Colonic mucosa (tissue), 4 donors: ENCODE measurements at regions not wholly inside any gene's neighbourhood (a gene's known extent, or its start where the extent isn't known, plus 50 kb on each side); places are given as distances from the start of the nearest gene placed in this dataset.
"Not testable (repeated sequence)": the region's sequence is repeated elsewhere in the genome, so short reads cannot be mapped to it uniquely, and the experiment has no call there.

Experiments
- DNase-seq: peaks from one replicate; pipeline ENCODE4 v3.0.0-alpha.2; 2020
- H3K27ac ChIP-seq: fragments of 200-600 bp; one replicate; pipeline ENCODE4 v1.8.0; 2021
- H3K27me3 ChIP-seq: fragments of 200-600 bp; one replicate; pipeline ENCODE4 v1.8.0; 2021
- H3K36me3 ChIP-seq: fragments of 200-600 bp; one replicate; pipeline ENCODE4 v1.8.0; 2021
- H3K4me1 ChIP-seq: fragments of 200-600 bp; one replicate; pipeline ENCODE4 v1.8.0; 2021; ENCODE audit warnings: mild to moderate bottlenecking
- H3K4me3 ChIP-seq: fragments of 200-600 bp; one replicate; pipeline ENCODE4 v1.8.0; 2021
- H3K9ac ChIP-seq, 2 donors: one replicate each; pipeline ENCODE4 v1.7.0; 2013; ENCODE audit warnings: control low read depth in 2 of 2, low read depth in 2 of 2, low read length in 2 of 2
- H3K9me3 ChIP-seq: fragments of 200-600 bp; one replicate; pipeline ENCODE4 v1.8.0; 2021
- CTCF ChIP-seq: fragments of 200-600 bp; IDR thresholded peaks from one replicate; pipeline ENCODE4 v1.8.0; 2022; ENCODE audit warnings: antibody characterized with exemption, mild to moderate bottlenecking
- intact Hi-C: fragments of 100-400 bp; cut with DNase I; formaldehyde crosslinking; loops from one replicate; pipeline ENCODE4 v1.14.1; 2022
- donor health status: healthy.
- donor health status: DM: no; HTN: no; CAD: no.
- donor health status: DM: no; HTN: no; CAD: no.

- H3K4me1 ChIP-seq, H3K9ac ChIP-seq, H3K27me3 ChIP-seq, intact Hi-C loops, DNase-seq, H3K4me3 ChIP-seq, H3K27ac ChIP-seq, H3K36me3 ChIP-seq, H3K9me3 ChIP-seq: not testable (repeated sequence)
Measured at GRCh38 chr4:69013933-69014332, 62.3 kb upstream of the UGT2A3 start.

DNA sequence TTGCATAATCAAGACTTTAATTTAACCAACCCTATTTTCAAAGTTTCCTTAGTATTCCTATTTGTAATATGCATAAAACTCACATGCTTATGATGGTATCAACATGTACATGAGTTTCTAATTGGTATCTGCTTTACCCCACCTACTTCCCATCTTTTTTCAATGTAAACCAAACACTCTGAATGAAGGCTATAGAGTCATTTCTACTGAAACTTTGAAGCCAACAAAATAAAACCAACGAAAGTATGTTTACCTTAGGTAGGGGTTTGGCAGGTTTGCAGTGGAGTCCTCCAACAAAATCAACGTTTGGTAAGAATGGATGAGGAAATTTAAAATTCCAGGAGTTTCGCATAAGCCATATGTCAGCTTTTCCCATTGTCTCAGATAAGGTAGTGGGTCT, 66.4 kb upstream of the UGT2A3 start:
- intact Hi-C loops, H3K36me3 ChIP-seq: not testable (repeated sequence)

GRCh38 chr4:69019538-69020461, 68.2 kb upstream of the UGT2A3 start:
- not testable (repeated sequence) for H3K27me3 ChIP-seq, DNase-seq, H3K36me3 ChIP-seq, H3K4me1 ChIP-seq, H3K9ac ChIP-seq, H3K4me3 ChIP-seq, H3K9me3 ChIP-seq, H3K27ac ChIP-seq
- intact Hi-C loops = loop anchor here (10.0 kb wide), 1 partner anchor 525 kb away; no protein-coding TSS in a partner anchor

More for the DNA sequence above, 66.4 kb upstream of the UGT2A3 start:
- H3K27me3 ChIP-seq, H3K27ac ChIP-seq, H3K9ac ChIP-seq, H3K9me3 ChIP-seq, DNase-seq, H3K4me3 ChIP-seq, H3K4me1 ChIP-seq: not testable (repeated sequence)

DNA sequence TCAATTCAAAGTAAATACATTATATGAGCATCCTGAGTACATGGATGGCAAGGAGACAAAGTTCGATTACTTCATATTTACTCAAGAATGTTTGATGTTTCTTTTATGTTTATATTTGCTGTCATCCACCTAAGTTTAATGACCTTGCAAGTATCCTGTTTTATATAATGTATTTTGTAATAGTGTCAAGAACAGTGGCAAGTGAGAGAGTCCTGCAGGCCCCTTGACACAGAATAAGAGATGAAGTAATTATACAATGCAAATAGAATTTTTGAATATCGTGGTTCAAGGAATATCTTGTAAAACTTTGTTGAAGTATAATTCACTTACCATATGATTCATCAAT, 68.8 kb upstream of the UGT2A3 start:
- not testable (repeated sequence) for H3K9ac ChIP-seq, H3K27ac ChIP-seq, DNase-seq, H3K9me3 ChIP-seq, H3K27me3 ChIP-seq, H3K4me1 ChIP-seq, H3K36me3 ChIP-seq, H3K4me3 ChIP-seq
- intact Hi-C loops = loop anchor here (10.0 kb wide), 1 partner anchor 526 kb away; no protein-coding TSS in a partner anchor

GRCh38 chr4:69025191-69025998, 70.9 kb upstream of the UGT2B7 start:
- Histone ChIP-seq H3K9me3 (no peaks in the 10 kb centered on the region), H3K4me1 (no peaks in the 10 kb centered on the region), H3K27ac (no peak overlapping the region), H3K9ac (no peak overlapping the region), H3K27me3 (no peaks in the 10 kb centered on the region), H3K4me3 (no peak overlapping the region), H3K36me3 (no peaks in the 10 kb centered on the region)
- TF ChIP-seq CTCF = no peak
- intact Hi-C loops = loop anchor here (10.0 kb wide), 1 partner anchor 531 kb away; no protein-coding TSS in a partner anchor
- DNase-seq = peak; percentile 37

DNA sequence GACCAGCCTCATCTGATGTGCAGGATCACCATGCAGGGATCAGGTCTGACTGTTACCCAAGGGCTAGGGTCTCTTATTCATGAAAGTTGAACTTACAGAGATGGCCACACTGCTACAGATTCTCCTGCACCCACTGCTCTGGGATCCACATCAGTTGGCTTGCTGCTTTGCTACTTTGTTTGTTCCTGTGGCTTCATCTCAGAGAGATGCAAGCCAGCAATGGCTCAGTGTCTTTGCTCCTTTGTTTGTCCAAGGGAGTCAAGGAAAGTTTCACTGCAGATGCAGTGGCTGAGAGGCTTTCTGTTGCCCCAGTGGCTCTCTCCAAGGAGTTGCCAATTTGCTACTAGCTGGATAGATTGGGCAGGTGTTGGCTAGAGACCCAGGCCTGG, 70.3 kb upstream of the UGT2B7 start:
- no peak for DNase-seq
- Histone ChIP-seq H3K36me3 (no peaks in the 10 kb centered on the region), H3K27ac (no peak overlapping the region)

More for the DNA sequence above, 70.3 kb upstream of the UGT2B7 start:
- no peak overlapping the region for H3K9ac ChIP-seq
- no peaks in the 10 kb centered on the region for H3K9me3 ChIP-seq
- H3K27me3 ChIP-seq = no peaks in the 10 kb centered on the region
- intact Hi-C loops = loop anchor here (10.0 kb wide), 1 partner anchor 531 kb away; no protein-coding TSS in a partner anchor
- no peaks in the 10 kb centered on the region for H3K4me1 ChIP-seq
- TF ChIP-seq CTCF = no peak
- no peak overlapping the region for H3K4me3 ChIP-seq
